NCI-H128 (cell line): ENCODE measurements at regions not wholly inside any gene's neighbourhood (a gene's known extent, or its start where the extent isn't known, plus 50 kb on each side); places are given as distances from the start of the nearest gene placed in this dataset.
"Not testable (repeated sequence)": the region's sequence is repeated elsewhere in the genome, so short reads cannot be mapped to it uniquely, and the experiment has no call there.

Experiments used
- DNase-seq: peaks from one replicate; lab custom pipeline; 2025; ENCODE audit not compliant: unreplicated experiment; lab: John Stamatoyannopoulos, UW

DNA sequence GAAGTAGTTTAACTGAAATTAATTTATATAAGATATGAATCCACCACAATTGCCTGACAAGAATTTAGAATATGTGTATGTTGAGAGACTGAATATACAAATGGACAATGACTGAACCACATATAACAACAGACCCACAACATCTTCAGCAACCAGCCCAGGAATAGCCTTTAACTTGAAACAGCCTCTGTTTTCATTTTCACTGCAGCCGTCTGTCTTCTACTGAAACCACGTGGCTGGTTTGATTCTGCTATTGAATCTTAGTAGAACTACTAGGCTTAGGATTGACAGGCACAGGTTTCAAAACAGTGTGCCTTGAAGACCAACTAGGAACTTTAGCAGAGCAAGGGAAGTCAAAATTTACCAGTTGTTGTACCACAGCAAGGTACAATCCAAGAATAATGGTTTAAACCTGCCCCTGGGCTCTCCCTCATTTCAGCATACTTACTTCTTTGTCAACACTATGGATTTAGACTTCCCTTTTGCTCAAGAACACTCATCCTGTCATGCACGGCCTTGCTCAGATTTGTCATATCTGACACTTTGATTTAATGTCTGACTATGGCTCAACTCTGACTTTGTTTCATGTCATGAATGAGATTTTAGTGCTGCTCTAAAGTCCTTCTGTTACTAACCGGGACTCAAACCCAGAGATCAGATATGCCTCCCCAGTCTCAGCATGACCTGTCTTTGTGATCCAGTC lies 355.0 kb downstream of the KIF2B start:
- no peak for DNase-seq

DNA sequence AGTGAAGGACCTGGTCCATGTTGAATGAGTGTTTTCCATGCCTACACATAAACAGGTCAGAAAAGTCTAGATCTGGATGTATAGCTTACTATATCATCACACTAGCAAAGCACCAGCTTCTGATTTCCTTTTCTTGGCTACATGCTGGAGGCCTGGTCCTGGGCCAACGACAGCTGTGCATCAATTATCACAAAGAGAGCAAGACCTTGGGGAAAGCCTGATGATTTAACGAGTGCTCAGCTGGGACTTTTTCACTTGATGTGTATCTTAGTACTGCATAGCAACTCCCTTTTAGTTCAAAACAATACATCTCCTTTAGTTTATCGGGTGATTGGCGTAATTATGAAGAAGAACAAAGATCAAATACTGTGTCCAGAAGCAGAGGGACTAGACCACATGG lies 358.2 kb downstream of the KIF2B start:
- no peak for DNase-seq

DNA sequence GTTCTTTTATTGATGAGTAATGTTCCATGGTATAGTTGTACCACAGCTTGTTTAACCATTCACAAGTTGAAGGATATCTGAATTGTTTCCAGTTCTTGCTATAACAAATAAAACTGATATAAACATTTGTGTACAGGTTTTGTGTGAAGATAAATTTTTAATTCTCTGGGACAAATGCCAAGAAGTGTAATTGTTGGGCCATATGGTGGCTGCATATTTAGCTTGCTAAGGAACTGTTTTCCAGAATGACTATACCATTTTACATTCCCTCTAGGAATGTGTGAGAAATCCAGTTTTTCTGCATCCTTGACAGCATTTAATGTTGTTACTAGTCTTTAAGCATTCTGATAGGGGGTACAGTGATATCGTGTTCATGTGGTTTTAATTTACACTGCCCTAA lies 368.5 kb downstream of the KIF2B start:
- no peak for DNase-seq

DNA sequence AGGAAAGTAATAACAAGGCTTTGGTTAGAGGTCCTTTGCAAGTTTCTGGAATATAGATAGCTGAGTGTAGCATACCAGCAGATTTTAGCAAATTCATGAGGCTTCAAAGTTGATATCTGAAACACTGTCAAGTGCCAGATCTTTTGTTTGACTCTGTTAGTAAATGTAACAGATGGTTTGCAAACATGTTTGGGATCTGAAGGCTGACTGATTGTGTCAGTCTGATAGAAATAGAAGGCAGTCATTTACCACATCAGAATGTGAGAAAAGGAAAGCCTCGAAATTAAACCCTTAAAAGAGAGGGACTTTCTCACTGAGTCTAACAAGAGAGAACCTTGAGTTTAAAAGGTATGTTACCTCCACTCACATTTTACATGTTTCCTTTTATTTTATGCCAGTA lies 371.5 kb downstream of the KIF2B start:
- no peak for DNase-seq

DNA sequence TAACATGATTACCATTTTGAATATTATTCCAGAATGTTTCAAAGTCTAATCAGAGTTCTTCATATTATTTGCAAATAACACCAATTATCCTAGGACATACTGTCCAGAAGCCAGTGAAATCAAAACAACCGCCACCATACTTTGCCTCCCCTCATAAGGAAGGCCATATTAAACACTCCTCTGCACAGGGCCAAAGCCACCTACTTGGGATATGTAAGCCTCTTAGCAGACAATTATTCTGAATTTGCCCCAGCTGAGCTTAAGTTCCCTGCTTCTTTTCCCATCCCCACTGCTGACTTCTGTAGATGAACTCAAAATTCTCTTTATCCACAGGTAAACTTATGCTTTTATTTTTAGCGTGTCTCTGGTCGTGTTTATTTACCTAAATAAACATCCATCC lies 374.0 kb downstream of the KIF2B start:
- DNase-seq: no peak

DNA sequence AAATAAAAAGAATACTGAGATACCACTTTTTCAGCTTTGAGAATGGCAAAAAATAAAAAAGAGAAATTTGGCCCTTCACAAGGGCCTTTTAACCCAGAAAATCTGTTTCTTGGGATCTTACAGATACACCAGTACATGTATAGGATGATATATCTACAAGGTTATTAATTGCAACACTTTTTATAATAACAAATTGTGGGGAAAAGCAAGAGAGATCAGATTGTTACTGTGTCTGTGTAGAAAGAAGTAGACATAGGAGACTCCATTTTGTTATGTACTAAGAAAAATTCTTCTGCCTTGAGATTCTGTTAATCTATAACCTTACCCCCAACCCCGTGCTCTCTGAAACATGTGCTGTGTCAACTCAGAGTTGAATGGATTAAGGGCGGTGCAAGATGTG lies 378.7 kb downstream of the KIF2B start:
- not testable (repeated sequence) for DNase-seq

DNA sequence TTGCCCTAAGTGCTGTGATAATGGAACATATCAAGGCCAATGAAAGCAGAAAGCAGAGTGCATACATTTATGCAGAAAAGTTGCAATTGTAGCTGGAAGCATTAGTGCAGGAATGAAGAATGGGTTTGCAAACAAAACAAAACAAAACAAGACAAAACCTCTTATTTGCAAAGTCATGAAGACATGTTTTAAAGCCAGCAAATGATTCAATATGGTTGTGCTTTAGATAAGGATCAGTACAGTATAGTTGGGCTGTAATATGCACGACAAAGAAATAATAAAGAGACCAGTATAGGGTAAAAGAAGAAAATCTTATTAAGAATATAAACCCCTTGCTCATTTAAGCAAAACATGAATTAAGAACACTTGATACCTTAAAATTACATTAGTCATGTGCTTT lies 398.1 kb downstream of the KIF2B start:
- DNase-seq: no peak

DNA sequence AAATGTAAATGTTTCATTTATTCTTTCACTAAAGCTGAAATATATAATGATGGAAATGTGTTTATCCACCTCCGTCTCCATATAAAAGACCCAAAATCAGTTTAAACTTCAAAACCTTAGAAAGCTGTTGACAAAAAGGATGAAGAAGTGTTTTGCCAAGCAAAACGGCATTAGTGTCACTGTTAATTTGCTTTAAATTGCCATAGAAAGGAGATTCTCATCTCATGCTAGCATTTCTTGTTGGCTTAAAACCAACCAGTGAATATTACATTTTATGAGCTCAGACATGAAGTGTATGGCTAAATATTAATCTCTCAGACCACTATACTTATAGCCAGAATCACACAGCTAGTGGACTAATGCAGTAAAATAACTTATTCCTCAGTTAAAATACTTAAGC lies 398.8 kb downstream of the KIF2B start:
- DNase-seq: no peak

DNA sequence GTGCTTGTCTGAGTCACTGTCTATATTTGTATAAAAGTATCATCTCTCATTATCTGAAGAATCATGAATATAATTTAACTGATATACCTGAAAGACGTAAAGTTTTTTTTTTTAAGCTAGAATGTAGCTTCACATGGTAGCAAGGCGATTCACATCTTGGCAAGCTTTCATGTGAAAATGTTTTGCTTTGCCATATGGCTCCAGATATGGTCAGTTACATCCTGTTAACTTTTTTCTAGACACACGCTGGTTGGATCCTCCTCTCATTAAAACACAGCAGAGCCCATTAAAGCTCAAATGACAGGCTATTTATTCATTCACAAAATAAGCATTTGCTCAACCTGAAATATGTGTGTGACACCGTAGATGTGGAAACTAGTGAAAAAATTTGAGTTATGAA lies 412.8 kb downstream of the KIF2B start:
- no peak for DNase-seq

DNA sequence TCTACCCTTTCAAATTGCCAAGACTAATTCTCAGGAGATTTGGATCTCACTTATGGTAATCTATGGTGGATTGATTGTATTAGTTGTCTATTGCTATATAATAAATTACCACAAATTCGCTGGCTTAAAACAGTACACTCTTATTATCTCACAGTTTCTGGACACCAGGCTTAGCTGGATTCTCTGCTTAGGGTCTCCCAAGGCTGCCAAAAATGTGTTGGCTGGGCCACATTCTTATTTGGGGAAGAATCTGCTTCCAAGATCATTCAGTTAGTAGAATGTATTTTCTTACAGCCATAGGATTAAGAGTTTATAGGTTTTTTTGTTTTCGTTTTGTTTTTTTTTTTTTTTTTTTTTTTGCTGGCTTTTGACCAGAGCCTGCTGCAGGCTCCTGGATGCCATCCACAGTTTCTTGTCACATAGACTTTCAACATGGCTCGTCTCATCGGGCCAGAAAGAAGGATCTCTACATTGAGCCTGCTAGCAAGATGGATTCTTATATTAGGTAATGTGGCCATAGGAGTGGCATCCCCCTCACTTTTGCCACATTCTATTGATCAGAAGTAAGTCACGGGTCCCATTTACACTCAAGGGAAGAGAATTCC lies 415.3 kb downstream of the KIF2B start:
- no peak for DNase-seq

DNA sequence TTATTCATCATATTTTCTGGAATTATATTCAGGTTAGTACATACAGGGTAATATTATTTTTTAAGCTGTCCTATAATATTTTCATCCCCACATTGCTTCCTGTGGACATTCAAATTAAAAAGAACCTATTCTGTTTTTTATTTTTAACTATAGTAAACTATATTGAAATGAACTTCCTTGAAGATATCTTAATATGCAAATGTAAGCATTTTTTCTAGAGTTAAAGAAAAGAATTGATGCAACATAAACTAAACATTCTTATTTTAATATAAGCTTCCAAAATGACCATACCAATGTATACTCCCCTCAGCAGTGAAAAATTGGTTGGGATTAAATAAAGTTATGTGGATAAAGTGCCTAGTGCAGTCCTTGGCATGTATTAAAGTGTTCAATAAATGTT lies 416.6 kb downstream of the KIF2B start:
- no peak for DNase-seq

DNA sequence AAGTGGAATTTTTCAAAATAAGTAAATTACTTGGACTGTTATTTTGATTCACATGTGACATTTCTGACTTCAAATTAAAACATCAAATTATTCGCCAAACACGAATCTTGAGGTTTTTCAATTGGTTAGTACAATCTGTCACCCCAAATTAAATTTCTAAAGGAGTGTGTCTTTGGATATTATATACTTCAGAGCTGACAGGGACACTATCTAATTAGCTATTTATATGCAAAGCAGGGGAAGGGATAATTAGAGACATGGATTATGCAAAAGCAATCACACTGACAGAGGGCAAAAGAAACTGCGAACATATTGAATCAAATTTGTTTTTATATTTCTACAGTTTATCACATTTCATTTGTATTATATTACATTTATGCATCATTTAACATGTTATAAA lies 433.0 kb downstream of the KIF2B start:
- DNase-seq: no peak

DNA sequence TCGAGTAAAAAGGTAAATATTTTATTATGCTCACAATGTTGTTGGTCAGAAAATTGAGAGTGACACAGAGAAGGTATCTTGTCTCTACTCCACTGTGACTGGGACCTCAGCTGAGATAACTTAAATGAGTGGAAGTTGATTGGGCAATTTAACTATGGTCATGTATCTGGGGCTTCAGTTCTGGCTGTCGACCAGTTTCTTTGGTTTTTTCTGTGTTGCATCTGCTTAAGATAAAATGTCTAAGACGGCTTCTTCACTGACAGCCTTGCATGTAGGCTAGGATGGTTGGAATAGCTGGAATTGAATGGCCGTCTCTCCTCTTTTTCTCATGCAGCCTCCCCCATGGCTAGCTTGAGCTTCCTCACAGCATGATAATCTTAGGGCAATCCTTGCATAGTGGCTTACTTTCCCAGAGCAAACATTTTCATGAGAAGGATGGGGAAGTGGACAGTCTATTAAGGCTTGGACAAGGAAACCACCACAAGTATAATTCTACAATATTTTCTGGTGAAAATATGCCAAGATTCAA lies 433.7 kb downstream of the KIF2B start:
- no peak for DNase-seq

DNA sequence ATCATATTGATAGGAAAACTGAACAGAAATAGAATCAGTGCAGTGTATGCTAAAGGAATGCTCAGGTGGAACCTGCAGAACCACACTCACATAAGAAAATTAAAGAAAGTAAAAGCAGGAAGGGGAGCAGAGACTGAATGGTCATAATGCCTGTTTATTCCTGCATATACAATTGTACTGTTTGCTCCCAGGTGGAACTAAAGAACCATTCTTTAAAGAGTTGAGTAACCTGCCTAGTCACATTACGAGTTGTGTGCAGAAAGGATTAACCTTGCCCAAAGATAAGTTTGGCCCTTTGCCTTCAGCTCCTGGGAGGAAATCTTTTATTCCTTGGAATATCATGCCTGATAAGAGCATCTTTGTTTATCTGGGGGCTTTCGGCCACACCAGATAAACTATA lies 434.7 kb downstream of the KIF2B start:
- DNase-seq: no peak

DNA sequence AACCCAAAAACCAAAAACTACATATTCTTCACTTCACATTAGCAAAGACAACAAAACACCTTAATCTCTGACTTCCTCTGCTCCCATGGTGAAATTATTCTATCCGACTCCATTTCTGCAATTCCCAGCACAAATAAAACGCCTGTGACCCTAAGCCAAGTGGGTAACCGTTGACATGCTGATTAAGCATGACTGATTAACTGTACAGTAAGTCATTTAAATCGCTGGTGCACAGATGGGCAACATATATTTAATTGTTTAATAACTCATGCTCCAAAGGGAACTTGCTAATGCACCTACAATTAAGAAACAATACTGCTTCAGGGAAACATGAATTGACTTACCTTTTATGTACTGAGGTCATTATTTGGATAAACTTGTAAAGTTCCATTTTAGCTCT lies 436.7 kb downstream of the KIF2B start:
- DNase-seq: no peak

DNA sequence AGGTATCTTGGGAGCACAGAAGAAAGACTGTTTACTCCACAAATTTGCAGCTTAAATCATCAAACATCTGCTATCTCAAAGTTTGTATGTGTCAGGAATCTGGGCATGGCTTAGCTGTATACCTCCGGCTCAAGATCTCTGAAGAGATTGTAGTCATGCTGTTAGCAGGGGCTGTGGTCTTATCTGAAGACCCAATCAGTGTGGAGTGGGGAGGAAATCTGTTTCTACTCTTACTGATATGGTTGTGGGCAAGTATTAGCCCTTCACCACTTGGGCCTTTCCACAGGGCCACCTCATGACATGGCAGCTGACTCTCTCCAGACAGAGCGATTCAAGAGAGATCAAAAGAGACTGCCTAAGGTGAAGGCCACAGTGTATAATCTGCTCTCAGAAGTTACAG lies 438.7 kb downstream of the KIF2B start:
- no peak for DNase-seq

DNA sequence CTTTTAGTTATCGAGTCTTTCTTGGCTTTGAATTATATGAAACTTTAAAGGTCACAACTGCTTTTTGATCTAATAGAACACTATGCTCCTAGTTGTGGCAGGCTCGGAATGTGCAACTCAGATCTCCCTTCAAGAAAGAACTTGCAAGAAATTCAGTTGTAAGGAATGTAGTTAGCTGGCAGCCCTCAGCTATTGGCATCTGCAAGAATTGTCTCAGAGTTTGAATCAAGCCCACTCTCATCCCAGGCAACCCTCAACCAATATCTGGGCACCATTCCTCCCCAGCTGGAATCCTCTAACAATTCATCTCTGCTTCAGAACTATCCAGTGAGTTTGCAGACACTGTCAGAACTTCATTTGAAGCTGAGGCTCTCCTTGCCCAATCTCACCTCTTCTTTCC lies 447.2 kb downstream of the KIF2B start:
- DNase-seq: no peak

DNA sequence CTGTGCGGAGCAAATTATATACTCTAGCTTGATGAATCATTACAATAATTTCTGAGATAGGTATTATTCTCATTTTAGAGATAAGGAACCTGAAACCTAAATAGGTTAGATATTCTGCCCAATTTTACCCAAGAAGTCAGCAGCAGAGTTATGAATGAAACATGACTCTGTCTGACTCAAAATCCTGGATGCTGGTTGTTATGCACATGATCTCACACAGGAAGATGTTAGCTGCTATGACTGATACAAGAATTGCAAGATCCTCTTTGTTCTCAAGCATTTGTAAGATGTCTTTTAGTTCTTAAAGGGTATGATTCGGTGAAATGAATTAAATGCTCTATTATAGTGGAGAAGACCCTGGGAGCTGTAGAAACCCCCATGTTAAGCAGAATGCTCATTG lies 447.8 kb downstream of the KIF2B start:
- DNase-seq: no peak

DNA sequence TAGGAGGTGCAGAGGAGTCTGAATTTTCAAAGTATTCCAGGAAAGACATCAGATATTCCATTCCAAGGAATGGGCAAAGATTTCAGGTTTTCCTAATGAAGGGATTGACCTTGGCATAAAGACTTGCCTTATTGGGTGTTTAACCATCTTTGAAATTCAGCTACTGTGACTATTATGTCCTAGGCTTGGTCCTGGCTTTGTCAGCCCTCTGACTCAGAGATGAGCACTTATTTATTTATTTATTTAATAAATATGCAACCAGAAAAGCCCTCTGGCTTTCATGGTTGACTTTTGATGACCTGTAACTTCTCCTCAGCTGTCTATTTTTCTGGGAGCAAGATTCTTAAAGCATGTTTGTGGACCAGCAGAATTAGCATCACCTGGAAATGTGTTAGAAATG lies 455.1 kb downstream of the KIF2B start:
- DNase-seq: no peak

DNA sequence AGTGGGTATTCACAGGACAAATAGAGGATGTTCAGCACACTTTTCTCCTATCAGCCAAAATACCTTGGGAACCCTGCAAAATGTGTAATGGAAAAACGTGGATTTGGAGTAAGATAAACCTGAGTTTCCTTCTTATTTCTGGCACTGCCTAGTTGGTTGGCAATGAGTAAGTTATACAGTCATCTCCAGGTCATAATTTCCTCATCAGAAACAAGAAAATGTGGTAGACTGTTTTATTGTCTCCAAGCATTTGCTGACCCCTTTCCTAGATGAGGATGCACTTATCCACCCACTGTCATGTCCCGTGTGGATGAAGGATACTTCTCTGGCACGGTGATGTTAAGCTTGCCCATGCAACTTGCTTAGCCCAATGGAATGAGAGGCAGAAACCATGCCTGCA lies 458.0 kb downstream of the KIF2B start:
- DNase-seq: no peak

DNA sequence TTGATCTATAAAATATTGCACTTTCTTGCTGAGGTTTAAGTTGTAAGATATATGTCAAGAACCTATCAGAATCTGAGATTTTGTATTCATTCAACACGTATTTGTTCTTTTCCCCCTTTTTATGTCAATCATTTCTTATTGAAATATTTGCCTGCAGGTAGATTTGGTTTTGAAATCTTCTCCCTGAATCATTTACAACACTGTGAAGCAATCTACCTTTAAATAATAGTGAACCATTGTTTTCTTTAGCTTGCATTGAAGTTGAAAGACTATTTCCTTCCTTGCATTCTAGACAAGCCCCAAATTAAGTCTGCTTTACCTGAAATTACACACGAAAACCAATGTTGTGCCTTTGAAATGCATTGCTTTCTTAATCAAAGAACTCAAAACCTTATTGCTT lies 460.2 kb downstream of the KIF2B start:
- DNase-seq: no peak

DNA sequence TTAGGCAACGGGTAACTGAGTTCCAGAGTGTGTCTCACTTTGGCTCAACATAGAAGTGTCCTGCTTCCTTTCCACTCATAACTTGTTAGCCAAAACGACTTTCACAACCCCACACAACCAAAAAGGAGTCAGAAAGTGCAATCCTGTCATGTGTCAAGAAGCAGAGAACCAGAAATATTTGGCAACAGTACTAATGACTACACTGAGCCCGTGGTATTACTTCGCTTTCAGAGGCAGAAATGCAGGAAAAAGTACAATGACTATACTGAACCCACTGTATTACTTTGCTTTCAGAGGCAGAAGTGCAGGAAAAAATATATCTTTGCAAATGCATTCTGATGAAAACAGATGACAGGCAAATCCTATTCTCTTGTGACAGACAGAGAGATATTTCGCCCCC lies 484.6 kb downstream of the KIF2B start:
- no peak for DNase-seq

DNA sequence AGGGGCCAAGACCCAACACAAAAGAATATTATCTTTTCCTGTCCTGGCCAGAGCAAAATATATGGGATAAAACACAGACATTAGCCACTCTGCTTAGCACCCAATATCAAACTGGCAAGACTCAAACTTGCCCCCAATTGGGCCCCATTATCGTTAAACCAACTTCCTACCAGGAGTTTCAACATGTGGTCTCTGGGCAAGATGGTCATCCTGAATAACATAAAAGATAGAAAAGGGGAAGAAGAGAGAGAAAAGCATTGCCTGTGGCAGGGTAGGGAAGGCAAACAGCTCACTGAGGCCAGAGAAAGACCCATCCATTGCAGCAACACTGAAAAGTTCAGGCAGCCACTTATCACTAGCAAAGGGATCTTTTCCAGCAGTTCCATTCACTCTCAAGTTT lies 502.1 kb downstream of the KIF2B start:
- no peak for DNase-seq
